ENCODE measurements at regions not wholly inside any gene's neighbourhood (a gene's known extent, or its start where the extent isn't known, plus 50 kb on each side); places are given as distances from the start of the nearest gene placed in this dataset.

DNA sequence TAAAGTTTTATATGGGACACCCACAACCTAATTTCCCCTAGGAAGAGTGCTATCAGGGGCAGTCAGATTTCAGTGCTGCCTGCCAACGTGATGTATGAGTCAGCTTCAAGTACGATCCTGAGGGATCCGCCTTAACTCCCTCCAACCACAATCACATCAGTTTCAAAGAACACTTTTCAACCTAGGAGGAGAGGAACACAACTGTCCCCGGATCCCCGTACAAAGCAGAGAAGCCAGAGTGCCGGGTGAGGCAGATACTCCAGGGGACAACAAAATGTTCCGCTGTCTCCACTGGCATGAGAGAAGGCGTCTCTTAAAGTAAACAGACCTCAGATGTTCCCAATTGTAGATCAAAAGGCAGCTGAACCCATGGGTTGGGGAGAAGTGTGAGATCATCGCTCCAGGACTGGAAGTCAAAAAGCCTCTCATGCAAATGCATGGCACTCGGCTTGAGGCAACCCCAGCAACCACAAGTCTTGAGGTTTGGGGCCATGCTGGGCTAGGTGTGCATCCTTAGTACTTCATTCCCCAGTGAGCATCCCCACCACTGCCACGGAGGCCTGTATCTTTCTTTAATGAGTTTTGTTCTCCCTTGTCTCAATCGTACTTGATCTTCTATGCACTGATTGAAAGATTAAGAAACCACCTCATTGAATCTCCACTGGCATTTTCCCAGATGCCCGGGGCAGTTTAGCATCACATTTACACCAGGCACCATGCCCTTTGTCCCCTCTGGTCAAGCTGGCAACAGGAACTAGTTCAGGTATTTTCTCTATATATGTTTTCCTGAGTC, 91.0 kb upstream of the CCBE1 start:
- no TSS peak for BruUV-seq (replicated peaks)
- peak overlapping the region; percentile 93 for H2AFZ ChIP-seq (ENCODE audit: low read depth, low read length, poor library complexity, severe bottlenecking)
- no peaks in the 10 kb centered on the region for H3K79me2 ChIP-seq (ENCODE audit: insufficient read depth, low read length)
- CTCF ChIA-PET = interaction anchor here (2.0 kb wide), 1 partner anchor 36 kb away, joined by 9 read pairs; no protein-coding TSS in a partner anchor
- POLR2A ChIA-PET = no interaction called here
- 0 out of 2 replicates have a peak overlapping the region, but pooled peaks have one; percentile 2 for H3K27ac ChIP-seq (ENCODE audit: low read depth, low read length)
- DNase-seq (ENCODE audit: low read depth, low spot score) (peak; percentile 35), ATAC-seq (peak; percentile 63)
- 0 out of 2 replicates have a peak overlapping the region, but pooled peaks have one; percentile 10 for H3K9ac ChIP-seq (ENCODE audit: low read length)
- intact Hi-C loops (cut with micrococcal nuclease) = no loop called here
- RAD21 ChIA-PET (ENCODE audit: low non-redundant PET in 1 of 2, low total read pairs in 2 of 2, uncharacterized antibody in 2 of 2, unreplicated experiment in 2 of 2) = interaction anchor here in 1 of 2 experiments (2.1 kb wide), 1 partner anchor 35 kb away, joined by 8 read pairs; no protein-coding TSS in a partner anchor
- H3K9me2 ChIP-seq (ENCODE audit: insufficient read depth) = no peaks in the 10 kb centered on the region
- TF ChIP-seq JUND (IDR thresholded peaks at IDR 0.05) = peak; percentile 30; the same call in 1 of the 2 replicates
- no peak for TF ChIP-seq EZH2 (IDR thresholded peaks at IDR 0.05)
- no peak for TF ChIP-seq RAD21 (IDR thresholded peaks at IDR 0.05; ENCODE audit: low read depth)
- TF ChIP-seq TCF7L2 (IDR thresholded peaks at IDR 0.05; ENCODE audit: borderline replicate concordance, extremely low read depth, insufficient read depth, insufficient read length) = peak; percentile 52
- no peak for TF ChIP-seq POLR2A (IDR thresholded peaks at IDR 0.05; ENCODE audit: borderline replicate concordance, extremely low read depth, insufficient read depth, insufficient read length)
- H3K9me3 ChIP-seq (ENCODE audit: control insufficient read depth in 1 of 2, insufficient read depth in 1 of 2, low read depth in 1 of 2, low read length in 2 of 2) = no peaks in the 10 kb centered on the region
- peak overlapping the region; percentile 11 to 32; a peak in 3 of 4 replicates for H3K4me3 ChIP-seq (replicated peaks in 1 of 2; ENCODE audit: low read depth in 1 of 2, low read length in 2 of 2)
- peak overlapping the region; percentile 76 for H3K4me2 ChIP-seq (ENCODE audit: low read length)
- H3K36me3 ChIP-seq (ENCODE audit: control insufficient read depth in 1 of 2, insufficient read depth in 2 of 2, low read length in 2 of 2) = no peaks in the 10 kb centered on the region
- no peaks in the 10 kb centered on the region for H3K27me3 ChIP-seq (ENCODE audit: insufficient read depth, low read length)
- H3K4me1 ChIP-seq (ENCODE audit: control insufficient read depth in 1 of 2, insufficient read depth in 2 of 2, low read length in 2 of 2) = peaks cover 9 to 26% of the 10 kb centered on the region in 2 experiments
- H4K20me1 ChIP-seq (ENCODE audit: insufficient read depth) = no peaks in the 10 kb centered on the region

DNA sequence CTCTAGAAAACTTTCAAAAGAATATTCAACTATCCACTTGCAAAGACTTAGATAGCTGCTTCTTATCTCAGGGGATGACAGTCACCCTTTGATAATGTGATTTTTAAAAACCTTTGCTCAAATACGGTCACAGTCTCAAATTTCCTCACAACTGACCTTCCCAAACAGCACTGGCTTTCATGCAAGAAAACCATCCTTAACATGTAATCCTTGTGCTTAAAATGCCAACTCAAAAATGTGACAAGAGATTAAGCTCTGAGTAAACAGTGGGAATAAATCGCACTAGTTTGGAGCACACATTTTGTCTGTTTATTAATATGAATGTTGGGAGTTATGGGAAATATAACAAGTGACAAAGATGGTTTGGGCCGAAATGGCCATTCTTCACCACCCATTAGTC, 87.5 kb upstream of the CCBE1 start:
- H4K20me1 ChIP-seq (ENCODE audit: insufficient read depth) = no peaks in the 10 kb centered on the region
- H3K79me2 ChIP-seq (ENCODE audit: insufficient read depth, low read length) = no peaks in the 10 kb centered on the region
- RAD21 ChIA-PET (ENCODE audit: low non-redundant PET in 1 of 2, low total read pairs in 2 of 2, uncharacterized antibody in 2 of 2, unreplicated experiment in 2 of 2) = no interaction called here
- no peaks in the 10 kb centered on the region for H3K9me3 ChIP-seq (ENCODE audit: control insufficient read depth in 1 of 2, insufficient read depth in 1 of 2, low read depth in 1 of 2, low read length in 2 of 2)
- H3K4me1 ChIP-seq (ENCODE audit: control insufficient read depth in 1 of 2, insufficient read depth in 2 of 2, low read length in 2 of 2) = peaks cover 12 to 34% of the 10 kb centered on the region in 2 experiments
- no peak overlapping the region for H3K9ac ChIP-seq (ENCODE audit: low read length)
- intact Hi-C loops (cut with micrococcal nuclease) = loop anchor here (5.0 kb wide), 3 partner anchors 208 to 763 kb away; no protein-coding TSS in a partner anchor
- CTCF ChIA-PET = interaction anchor here (4.2 kb wide), 1 partner anchor 39 kb away, joined by 31 read pairs; no protein-coding TSS in a partner anchor
- no peaks in the 10 kb centered on the region for H3K27me3 ChIP-seq (ENCODE audit: insufficient read depth, low read length)
- H3K36me3 ChIP-seq (ENCODE audit: control insufficient read depth in 1 of 2, insufficient read depth in 2 of 2, low read length in 2 of 2) = no peaks in the 10 kb centered on the region
- BruUV-seq (replicated peaks) = no TSS peak
- ATAC-seq (no peak), DNase-seq (ENCODE audit: low read depth, low spot score) (no peak)
- H3K4me3 ChIP-seq (replicated peaks in 1 of 2; ENCODE audit: low read depth in 1 of 2, low read length in 2 of 2) = no peak overlapping the region
- no peak overlapping the region for H3K4me2 ChIP-seq (ENCODE audit: low read length)
- POLR2A ChIA-PET = no interaction called here
- no peaks in the 10 kb centered on the region for H3K9me2 ChIP-seq (ENCODE audit: insufficient read depth)
- no peak overlapping the region for H3K27ac ChIP-seq (ENCODE audit: low read depth, low read length)
- H2AFZ ChIP-seq (ENCODE audit: low read depth, low read length, poor library complexity, severe bottlenecking) = no peak overlapping the region
- no peak for TF ChIP-seq TCF7L2 (IDR thresholded peaks at IDR 0.05; ENCODE audit: borderline replicate concordance, extremely low read depth, insufficient read depth, insufficient read length)
- TF ChIP-seq, protein P1, sequence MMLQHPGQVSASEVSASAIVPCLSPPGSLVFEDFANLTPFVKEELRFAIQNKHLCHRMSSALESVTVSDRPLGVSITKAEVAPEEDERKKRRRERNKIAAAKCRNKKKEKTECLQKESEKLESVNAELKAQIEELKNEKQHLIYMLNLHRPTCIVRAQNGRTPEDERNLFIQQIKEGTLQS (IDR thresholded peaks at IDR 0.05) = no peak
- TF ChIP-seq, protein P2, sequence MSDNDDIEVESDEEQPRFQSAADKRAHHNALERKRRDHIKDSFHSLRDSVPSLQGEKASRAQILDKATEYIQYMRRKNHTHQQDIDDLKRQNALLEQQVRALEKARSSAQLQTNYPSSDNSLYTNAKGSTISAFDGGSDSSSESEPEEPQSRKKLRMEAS (IDR thresholded peaks at IDR 0.05) = no peak
- TF ChIP-seq, protein P3, sequence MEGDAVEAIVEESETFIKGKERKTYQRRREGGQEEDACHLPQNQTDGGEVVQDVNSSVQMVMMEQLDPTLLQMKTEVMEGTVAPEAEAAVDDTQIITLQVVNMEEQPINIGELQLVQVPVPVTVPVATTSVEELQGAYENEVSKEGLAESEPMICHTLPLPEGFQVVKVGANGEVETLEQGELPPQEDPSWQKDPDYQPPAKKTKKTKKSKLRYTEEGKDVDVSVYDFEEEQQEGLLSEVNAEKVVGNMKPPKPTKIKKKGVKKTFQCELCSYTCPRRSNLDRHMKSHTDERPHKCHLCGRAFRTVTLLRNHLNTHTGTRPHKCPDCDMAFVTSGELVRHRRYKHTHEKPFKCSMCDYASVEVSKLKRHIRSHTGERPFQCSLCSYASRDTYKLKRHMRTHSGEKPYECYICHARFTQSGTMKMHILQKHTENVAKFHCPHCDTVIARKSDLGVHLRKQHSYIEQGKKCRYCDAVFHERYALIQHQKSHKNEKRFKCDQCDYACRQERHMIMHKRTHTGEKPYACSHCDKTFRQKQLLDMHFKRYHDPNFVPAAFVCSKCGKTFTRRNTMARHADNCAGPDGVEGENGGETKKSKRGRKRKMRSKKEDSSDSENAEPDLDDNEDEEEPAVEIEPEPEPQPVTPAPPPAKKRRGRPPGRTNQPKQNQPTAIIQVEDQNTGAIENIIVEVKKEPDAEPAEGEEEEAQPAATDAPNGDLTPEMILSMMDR (IDR thresholded peaks at IDR 0.05 in 2 of 3, conservative IDR thresholded peaks at IDR 0.05 in 1 of 3; ENCODE audit: borderline replicate concordance in 1 of 3, insufficient read depth in 1 of 3, low read depth in 2 of 3, low read length in 2 of 3) = no peak
- TF ChIP-seq SIN3A (IDR thresholded peaks at IDR 0.05; ENCODE audit: low read depth) = no peak
- no peak for TF ChIP-seq CBX3 (IDR thresholded peaks at IDR 0.05; ENCODE audit: low read depth)
- no peak for TF ChIP-seq ZFX (IDR thresholded peaks at IDR 0.05)
- no peak for TF ChIP-seq SP1 (IDR thresholded peaks at IDR 0.05; ENCODE audit: low read depth)
- TF ChIP-seq, protein P4, sequence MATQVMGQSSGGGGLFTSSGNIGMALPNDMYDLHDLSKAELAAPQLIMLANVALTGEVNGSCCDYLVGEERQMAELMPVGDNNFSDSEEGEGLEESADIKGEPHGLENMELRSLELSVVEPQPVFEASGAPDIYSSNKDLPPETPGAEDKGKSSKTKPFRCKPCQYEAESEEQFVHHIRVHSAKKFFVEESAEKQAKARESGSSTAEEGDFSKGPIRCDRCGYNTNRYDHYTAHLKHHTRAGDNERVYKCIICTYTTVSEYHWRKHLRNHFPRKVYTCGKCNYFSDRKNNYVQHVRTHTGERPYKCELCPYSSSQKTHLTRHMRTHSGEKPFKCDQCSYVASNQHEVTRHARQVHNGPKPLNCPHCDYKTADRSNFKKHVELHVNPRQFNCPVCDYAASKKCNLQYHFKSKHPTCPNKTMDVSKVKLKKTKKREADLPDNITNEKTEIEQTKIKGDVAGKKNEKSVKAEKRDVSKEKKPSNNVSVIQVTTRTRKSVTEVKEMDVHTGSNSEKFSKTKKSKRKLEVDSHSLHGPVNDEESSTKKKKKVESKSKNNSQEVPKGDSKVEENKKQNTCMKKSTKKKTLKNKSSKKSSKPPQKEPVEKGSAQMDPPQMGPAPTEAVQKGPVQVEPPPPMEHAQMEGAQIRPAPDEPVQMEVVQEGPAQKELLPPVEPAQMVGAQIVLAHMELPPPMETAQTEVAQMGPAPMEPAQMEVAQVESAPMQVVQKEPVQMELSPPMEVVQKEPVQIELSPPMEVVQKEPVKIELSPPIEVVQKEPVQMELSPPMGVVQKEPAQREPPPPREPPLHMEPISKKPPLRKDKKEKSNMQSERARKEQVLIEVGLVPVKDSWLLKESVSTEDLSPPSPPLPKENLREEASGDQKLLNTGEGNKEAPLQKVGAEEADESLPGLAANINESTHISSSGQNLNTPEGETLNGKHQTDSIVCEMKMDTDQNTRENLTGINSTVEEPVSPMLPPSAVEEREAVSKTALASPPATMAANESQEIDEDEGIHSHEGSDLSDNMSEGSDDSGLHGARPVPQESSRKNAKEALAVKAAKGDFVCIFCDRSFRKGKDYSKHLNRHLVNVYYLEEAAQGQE (IDR thresholded peaks at IDR 0.05; ENCODE audit: low read depth) = no peak
- no peak for TF ChIP-seq POLR2A (IDR thresholded peaks at IDR 0.05; ENCODE audit: borderline replicate concordance, extremely low read depth, insufficient read depth, insufficient read length)
